ENCODE measurements at regions not wholly inside any gene's neighbourhood (a gene's known extent, or its start where the extent isn't known, plus 50 kb on each side); places are given as distances from the start of the nearest gene placed in this dataset.
"Not testable (repeated sequence)": the region's sequence is repeated elsewhere in the genome, so short reads cannot be mapped to it uniquely, and the experiment has no call there.

- no peak for DNase-seq
Observed at GRCh38 chr2:31660165-31660564, 79.4 kb upstream of the SRD5A2 start.

DNA sequence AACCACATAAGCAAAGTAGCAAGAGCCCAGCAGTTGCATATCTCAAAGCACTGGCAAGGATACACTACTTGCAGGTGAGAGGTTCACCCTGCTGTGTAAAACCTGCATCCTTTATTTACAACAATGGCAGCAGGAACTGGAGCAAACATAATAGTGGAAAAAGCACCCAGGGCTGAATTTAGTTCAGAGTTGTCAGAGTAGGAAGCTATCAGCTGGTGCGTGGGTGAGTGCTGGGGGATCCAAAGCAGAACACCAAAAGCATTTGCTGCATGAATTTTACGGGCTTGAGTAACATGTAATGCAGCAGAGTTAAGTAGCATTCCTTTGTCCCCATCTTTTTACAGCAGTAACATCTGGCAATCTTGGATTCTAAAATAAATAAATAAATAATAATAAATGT lies 73.5 kb upstream of the SRD5A2 start:
- no peak for DNase-seq

DNA sequence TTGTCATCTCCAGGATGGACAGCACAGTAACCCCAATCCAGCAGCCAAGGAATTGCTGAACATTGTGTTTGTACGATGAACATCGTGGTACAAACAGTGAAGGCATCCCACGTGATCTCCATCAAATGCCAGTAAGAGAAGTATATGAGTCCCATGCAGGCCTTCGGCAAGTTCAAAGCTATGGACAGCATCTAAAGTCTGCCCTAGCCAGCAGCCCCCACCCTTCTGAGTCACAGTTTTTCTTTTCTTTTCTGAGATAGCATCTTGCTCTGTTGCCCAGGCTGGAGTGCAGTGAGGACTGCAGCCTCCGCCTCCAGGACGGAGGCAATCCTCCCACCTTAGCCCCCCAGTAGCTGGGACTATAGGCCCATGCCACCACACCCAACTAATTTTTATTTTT lies 71.0 kb upstream of the SRD5A2 start:
- no peak for DNase-seq

- DNase-seq: no peak
Observed at GRCh38 chr2:31651267-31651666, 70.5 kb upstream of the SRD5A2 start.

GRCh38 chr2:31644551-31644950 lies 63.8 kb upstream of the SRD5A2 start:
- no peak for DNase-seq

DNA sequence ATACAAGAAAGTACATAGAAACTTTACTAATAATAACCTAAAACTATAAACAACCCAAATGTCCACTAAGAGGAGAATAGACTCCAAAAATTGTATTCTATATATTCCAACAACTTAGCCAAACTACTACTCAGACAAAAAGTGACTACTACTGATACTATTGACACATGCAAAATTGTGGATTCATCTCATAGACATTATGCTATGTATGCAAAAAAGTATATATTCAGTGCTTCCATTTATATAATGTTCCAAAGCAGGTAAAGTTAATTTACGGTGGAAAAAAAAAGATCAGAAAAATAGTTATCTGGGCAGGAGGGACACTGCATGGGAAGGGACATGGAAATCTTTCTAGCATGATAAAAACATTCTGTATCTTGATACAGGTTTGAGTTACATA lies 62.0 kb upstream of the SRD5A2 start:
- DNase-seq: no peak

DNA sequence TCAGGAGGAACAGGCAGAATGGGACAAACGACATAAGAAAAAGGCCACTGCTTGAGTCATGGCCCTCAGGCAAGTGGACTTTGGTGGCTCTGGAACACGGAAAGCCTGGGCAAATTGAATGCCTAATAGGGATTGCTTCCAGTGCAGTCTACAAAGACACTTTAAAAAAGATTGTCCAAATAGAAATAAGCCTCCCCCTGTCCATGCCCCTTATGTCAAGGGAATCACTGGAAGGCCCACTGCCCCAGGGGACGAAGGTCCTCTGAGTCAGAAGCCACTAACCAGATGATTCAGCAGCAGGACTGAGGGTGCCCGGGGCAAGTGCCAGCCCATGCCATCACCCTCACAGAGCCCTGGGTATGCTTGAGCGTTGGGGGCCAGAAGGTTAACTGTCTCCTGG lies 51.5 kb upstream of the SRD5A2 start:
- DNase-seq: not testable (repeated sequence)
